Heart left ventricle (tissue), 16 donors: ENCODE measurements at regions not wholly inside any gene's neighbourhood (a gene's known extent, or its start where the extent isn't known, plus 50 kb on each side); places are given as distances from the start of the nearest gene placed in this dataset.
"Not testable (repeated sequence)": the region's sequence is repeated elsewhere in the genome, so short reads cannot be mapped to it uniquely, and the experiment has no call there.

ENCODE experiments used
- ATAC-seq, 4 donors: fragments of 200-7000 bp; cut with Tn5 transposase; one replicate each; pipeline ENCODE4 v1.9.1; 2020 to 2022; ENCODE audit warnings: moderate library complexity in 4 of 4, mild to moderate bottlenecking in 3 of 4, moderate number of reproducible peaks in 1 of 4
- DNase-seq, 5 donors: peaks; one replicate each; pipeline ENCODE4 v3.0.0-alpha.2; 2020
- H3K27ac ChIP-seq, 12 donors: fragments of 200-600 bp; sonication (generic) in 4 of 12; one replicate each; pipeline versions ENCODE4 v1.5.0 to v1.8.0; 2016 to 2022; ENCODE audit warnings: mild to moderate bottlenecking in 2 of 12
- H3K27me3 ChIP-seq, 9 donors: fragments of 200-600 bp; sonication (generic) in 2 of 9; one replicate each; pipeline versions ENCODE4 v1.5.1 to v1.8.0; 2016 to 2022; ENCODE audit warnings: mild to moderate bottlenecking in 3 of 9
- H3K36me3 ChIP-seq, 9 donors: fragments of 200-600 bp; sonication (generic) in 2 of 9; one replicate each; pipeline versions ENCODE4 v1.5.0 to v1.8.0; 2018 to 2022; ENCODE audit warnings: mild to moderate bottlenecking in 2 of 9
- H3K4me1 ChIP-seq, 12 donors: fragments of 200-600 bp; sonication (generic) in 4 of 12; one replicate each; pipeline versions ENCODE4 v1.5.0 to v1.8.0; 2016 to 2022; ENCODE audit warnings: mild to moderate bottlenecking in 3 of 12
- H3K4me3 ChIP-seq, 12 donors: fragments of 200-600 bp; sonication (generic) in 4 of 12; one replicate each; pipeline versions ENCODE4 v1.5.0 to v1.8.0; 2017 to 2022; ENCODE audit warnings: mild to moderate bottlenecking in 9 of 12, moderate library complexity in 4 of 12
- H3K9me3 ChIP-seq, 12 donors: fragments of 200-600 bp; sonication (generic) in 4 of 12; one replicate each; pipeline versions ENCODE4 v1.5.0 to v1.8.0; 2016 to 2022; ENCODE audit warnings: mild to moderate bottlenecking in 1 of 12
- POLR2A ChIP-seq, 2 donors: fragments of 450-650 bp; IDR thresholded peaks; one replicate each; pipeline ENCODE4 v1.6.1; 2017; ENCODE audit warnings: antibody characterized with exemption in 2 of 2, mild to moderate bottlenecking in 2 of 2, moderate library complexity in 2 of 2
- WGBS, 4 donors: extraction: QIAGEN DNeasy Blood & Tissue Kit in 2 of 4; methylation state at CpG; one replicate each; pipeline versions ENCODE4 v1.1.5 to v1.1.7; 2013 to 2018; 5-methylcytosine and 5-hydroxymethylcytosine counted together
- intact Hi-C, 10 donors: fragments of 100-400 bp; cut with DNase I; formaldehyde crosslinking; loops; one replicate each; pipeline versions ENCODE4 v1.11.1 to v1.14.2; 2022
- TF ChIP-seq, protein P1 (sequence below), 12 donors: fragments of 200-600 bp; sonication (generic) in 4 of 12; IDR thresholded peaks; one replicate each; pipeline versions ENCODE4 v1.5.0 to v1.8.0; 2018 to 2022; ENCODE audit warnings: antibody characterized with exemption in 12 of 12, mild to moderate bottlenecking in 5 of 12
- donor health status: ischemic (EF 13 %, LVEDD 7.1; RV severe dilation, severe dysfunction).
- donor health status: healthy with polysubstance abuse.
- donor health status: DM: no; HTN: yes; CAD: no.
- donor health status: DM: no; HTN: no; CAD: no.
- donor health status: ischemic (EF 25% LVEDD 6.9; RV normal size, moderate dysfunction).
- donor health status: ischemic (EF 25% LVEDD 5.7; RV mildly dilated, moderate dysfunction).
- donor health status: healthy.
- donor health status: DM: yes; HTN: yes; CAD: no.
- donor health status: ischemic (EF 35%, LVEDD 5.7; RV mildly dilated, moderate dysfunction).
- donor health status: nonischemic (EF 11% LVEDD 7.7; RV severe dilation, severe dysfunction).
- donor health status: DM: yes; HTN: yes; CAD: no.
- donor health status: PGD.
- donor health status: ischemic (EF 29% LVEDD 5.4; RV normal size, mild dysfunction).
- donor health status: nonischemic (EF 23%, LVEDD 6.1; RV moderate dilation, normal function).

DNA sequence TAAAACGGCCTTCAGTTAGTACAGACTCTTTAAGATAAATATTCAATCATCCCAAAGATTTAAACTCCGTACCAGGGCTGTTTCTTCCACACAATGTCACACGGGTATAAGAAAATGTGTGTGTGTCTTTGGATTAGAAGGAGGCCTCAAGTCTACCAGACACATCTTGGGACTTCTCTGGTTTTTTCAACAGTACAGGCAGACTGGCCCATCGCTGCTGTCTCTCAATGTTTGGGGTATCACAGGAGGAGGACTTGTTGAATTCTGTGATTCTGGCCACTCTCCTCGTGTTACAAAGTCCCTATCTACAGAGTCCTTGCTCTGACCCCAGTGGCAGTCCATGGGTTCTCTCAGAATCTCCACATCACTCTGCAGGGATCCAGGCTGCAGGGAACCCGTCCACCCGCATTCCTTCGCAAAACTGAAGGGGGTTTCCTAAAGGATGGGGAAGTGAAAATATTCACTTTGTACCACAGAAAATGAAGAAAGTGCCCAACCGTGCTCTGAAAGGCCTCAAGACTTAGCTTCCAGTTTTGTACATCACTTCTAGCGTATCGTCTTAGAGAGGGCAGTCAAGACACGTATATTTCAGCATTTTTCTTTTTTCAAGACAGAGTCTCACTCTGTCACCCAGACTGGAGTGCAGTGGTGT is 373.2 kb downstream of the NPIPA8 start:
- H3K27me3 ChIP-seq: no peaks in the 10 kb centered on the region
- H3K4me3 ChIP-seq: no peak overlapping the region
- H3K27ac ChIP-seq: no peak overlapping the region
- no peaks in the 10 kb centered on the region for H3K4me1 ChIP-seq
- H3K36me3 ChIP-seq: no peaks in the 10 kb centered on the region
- ATAC-seq: no peak
- 57 to 75% (median 70%) methylated on average over 12 of the region's 12 CpGs for WGBS, 4 donors
- intact Hi-C loops: no loop called here
- peaks cover 0 to 5% (median 0%) of the 10 kb centered on the region in 12 donors for H3K9me3 ChIP-seq
- no peak for TF ChIP-seq POLR2A (IDR thresholded peaks at IDR 0.05)
- TF ChIP-seq, protein P1, sequence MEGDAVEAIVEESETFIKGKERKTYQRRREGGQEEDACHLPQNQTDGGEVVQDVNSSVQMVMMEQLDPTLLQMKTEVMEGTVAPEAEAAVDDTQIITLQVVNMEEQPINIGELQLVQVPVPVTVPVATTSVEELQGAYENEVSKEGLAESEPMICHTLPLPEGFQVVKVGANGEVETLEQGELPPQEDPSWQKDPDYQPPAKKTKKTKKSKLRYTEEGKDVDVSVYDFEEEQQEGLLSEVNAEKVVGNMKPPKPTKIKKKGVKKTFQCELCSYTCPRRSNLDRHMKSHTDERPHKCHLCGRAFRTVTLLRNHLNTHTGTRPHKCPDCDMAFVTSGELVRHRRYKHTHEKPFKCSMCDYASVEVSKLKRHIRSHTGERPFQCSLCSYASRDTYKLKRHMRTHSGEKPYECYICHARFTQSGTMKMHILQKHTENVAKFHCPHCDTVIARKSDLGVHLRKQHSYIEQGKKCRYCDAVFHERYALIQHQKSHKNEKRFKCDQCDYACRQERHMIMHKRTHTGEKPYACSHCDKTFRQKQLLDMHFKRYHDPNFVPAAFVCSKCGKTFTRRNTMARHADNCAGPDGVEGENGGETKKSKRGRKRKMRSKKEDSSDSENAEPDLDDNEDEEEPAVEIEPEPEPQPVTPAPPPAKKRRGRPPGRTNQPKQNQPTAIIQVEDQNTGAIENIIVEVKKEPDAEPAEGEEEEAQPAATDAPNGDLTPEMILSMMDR (IDR thresholded peaks at IDR 0.05): no peak
- no peak for DNase-seq

DNA sequence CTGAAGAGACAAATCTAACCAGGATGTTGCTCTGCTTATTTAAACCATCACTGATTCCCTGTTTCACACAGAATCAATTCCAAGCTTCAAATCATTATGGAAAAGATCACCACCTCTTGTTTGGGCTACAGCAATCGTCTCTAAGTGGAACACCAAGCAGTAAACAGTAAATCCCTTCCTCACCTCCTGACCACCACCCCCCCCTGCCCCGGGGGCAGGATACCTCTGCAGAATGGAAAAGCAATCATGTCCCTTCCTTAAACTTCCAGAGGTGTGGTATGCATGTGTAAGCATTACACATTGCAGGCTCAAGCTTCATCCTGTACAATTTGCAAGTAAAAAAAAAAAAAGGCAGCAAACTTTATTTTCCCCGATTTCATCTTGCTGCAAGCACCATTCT is 373.8 kb downstream of the NPIPA8 start:
- ATAC-seq (no peak), DNase-seq (no peak)
- 50 to 68% (median 58%) methylated on average over 3 of the region's 3 CpGs for WGBS, 4 donors
- intact Hi-C loops: no loop called here
- Histone ChIP-seq H3K36me3 (no peaks in the 10 kb centered on the region), H3K4me1 (no peaks in the 10 kb centered on the region), H3K4me3 (no peak overlapping the region), H3K27me3 (no peaks in the 10 kb centered on the region), H3K27ac (no peak overlapping the region), H3K9me3 (peaks cover 0 to 9% (median 0%) of the 10 kb centered on the region in 12 donors)
- no peak for TF ChIP-seq POLR2A (IDR thresholded peaks at IDR 0.05)
- TF ChIP-seq, protein P1 (IDR thresholded peaks at IDR 0.05): no peak

DNA sequence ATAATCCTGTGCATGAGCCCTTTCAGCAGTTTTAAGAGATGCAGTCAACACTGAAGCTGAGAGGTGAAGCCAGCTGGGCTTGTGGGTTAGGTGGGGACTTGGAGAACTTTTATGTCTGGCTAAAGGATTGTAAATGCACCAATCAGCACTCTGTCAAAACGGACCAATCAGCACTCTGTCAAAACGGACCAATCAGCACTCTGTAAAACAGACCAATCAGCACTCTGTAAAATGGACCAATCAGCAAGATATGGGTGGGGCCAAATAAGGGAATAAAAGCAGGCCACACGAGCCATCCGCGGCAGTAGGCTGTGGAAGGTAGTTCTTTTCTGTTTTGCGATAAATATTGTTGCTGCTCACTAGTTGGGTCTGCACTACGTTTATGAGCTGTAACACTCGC is 374.7 kb downstream of the NPIPA8 start:
- H3K36me3 ChIP-seq, H3K9me3 ChIP-seq, H3K27me3 ChIP-seq, H3K27ac ChIP-seq, H3K4me1 ChIP-seq, H3K4me3 ChIP-seq, intact Hi-C loops, ATAC-seq, DNase-seq: not testable (repeated sequence)
- WGBS, 4 donors: 78 to 90% (median 84%) methylated on average over 8 of the region's 8 CpGs

DNA sequence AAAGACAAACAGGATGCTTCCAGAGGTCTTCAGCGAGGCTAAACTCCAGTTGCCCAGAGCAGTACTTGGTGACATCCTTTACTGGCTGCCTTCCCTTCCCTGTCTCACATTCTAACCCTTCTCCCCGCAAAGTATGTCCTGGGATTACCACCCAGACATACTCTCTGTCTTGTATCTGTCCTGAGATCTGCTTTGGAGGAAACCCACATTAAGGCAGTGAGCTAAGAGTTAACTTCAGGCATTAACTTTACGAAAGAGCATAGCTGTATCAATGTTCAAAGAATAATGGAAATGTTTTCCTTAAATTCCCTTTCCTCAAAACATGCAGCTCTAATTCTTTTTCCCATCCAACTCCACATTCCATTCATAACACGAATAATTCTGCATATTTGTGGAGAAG is 385.2 kb downstream of the NPIPA8 start:
- no peak for ATAC-seq
- intact Hi-C loops: no loop called here

More for the DNA sequence above, 385.2 kb downstream of the NPIPA8 start:
- Histone ChIP-seq H3K9me3 (no peaks in the 10 kb centered on the region), H3K4me1 (no peaks in the 10 kb centered on the region), H3K36me3 (no peaks in the 10 kb centered on the region), H3K4me3 (no peak overlapping the region), H3K27me3 (peaks cover 0 to 18% (median 0%) of the 10 kb centered on the region in 9 donors), H3K27ac (no peak overlapping the region)
- TF ChIP-seq, protein P1 (IDR thresholded peaks at IDR 0.05): no peak
- TF ChIP-seq POLR2A (IDR thresholded peaks at IDR 0.05): no peak
- DNase-seq: no peak
- 35 to 49% (median 42%) methylated on average over 4 of the region's 4 CpGs for WGBS, 4 donors
